Panc1 (cell line): ENCODE measurements at regions not wholly inside any gene's neighbourhood (a gene's known extent, or its start where the extent isn't known, plus 50 kb on each side); places are given as distances from the start of the nearest gene placed in this dataset.

ENCODE experiments used
- ATAC-seq: fragments of 200-7000 bp; cut with Tn5 transposase; 2 replicates; pipeline ENCODE4 v1.9.1; 2020; ENCODE audit warnings: mild to moderate bottlenecking, moderate library complexity
- BruUV-seq: library from RNA; stranded (reverse); fragments of 400-500 nt; replicated peaks from 2 replicates; lab custom pipeline; 2021; lab: Mats Ljungman, UMichigan
- CTCF ChIA-PET: fragments of 300-600 bp; sonication (Branson Sonifier 250); formaldehyde crosslinking; loops from one replicate; lab custom pipeline; 2022; ENCODE audit warnings: antibody characterized with exemption; lab: Charles Lee
- POLR2A ChIA-PET: fragments of 300-600 bp; sonication (Branson Sonifier 250); formaldehyde crosslinking; loops from one replicate; lab custom pipeline; 2022; ENCODE audit warnings: antibody characterized with exemption; lab: Charles Lee
- DNase-seq: peaks from one replicate; pipeline ENCODE4 v3.0.0-alpha.2; 2010; ENCODE audit warnings: low read depth, low spot score
- H3K27ac ChIP-seq: 2 replicates; pipeline ENCODE4 v1.5.1; 2011; ENCODE audit warnings: mild to moderate bottlenecking, low read length, inconsistent platforms
- H3K27me3 ChIP-seq: fragments of 200-500 bp; sonication (Bioruptor generic); 2 replicates; pipeline ENCODE4 v1.6.0; 2014; ENCODE audit warnings: low read length, inconsistent platforms; ENCODE audit not compliant: control insufficient read depth, insufficient read depth
- H3K36me3 ChIP-seq: fragments of 200-500 bp; sonication (Bioruptor generic); 2 replicates; pipeline ENCODE4 v1.5.1; 2014; ENCODE audit warnings: inconsistent platforms, mild to moderate bottlenecking, low read length, moderate library complexity; ENCODE audit not compliant: control insufficient read depth, insufficient read depth
- H3K4me1 ChIP-seq: 2 replicates; pipeline ENCODE4 v1.5.1; 2011; ENCODE audit warnings: inconsistent platforms, mild to moderate bottlenecking, low read length, moderate library complexity; ENCODE audit not compliant: control insufficient read depth, insufficient read depth
- H3K4me3 ChIP-seq, 2 experiments: 2 replicates each; pipeline ENCODE4 v1.5.1; 2011 to 2012; ENCODE audit warnings: low read depth in 2 of 2, low read length in 2 of 2, mild to moderate bottlenecking in 2 of 2, inconsistent platforms in 1 of 2, moderate library complexity in 1 of 2
- H3K9me3 ChIP-seq: fragments of 200-500 bp; sonication (Bioruptor generic); 2 replicates; pipeline ENCODE4 v1.5.1; 2014; ENCODE audit warnings: low read depth, mild to moderate bottlenecking, inconsistent platforms, low read length, moderate library complexity; ENCODE audit not compliant: control insufficient read depth, insufficient read depth
- POLR2AphosphoS5 ChIP-seq: IDR thresholded peaks from 2 replicates; pipeline ENCODE4 v1.6.1; 2012; ENCODE audit warnings: mild to moderate bottlenecking, low read depth, low read length, moderate library complexity
- REST ChIP-seq, 2 experiments: IDR thresholded peaks; 2 replicates each; pipeline ENCODE4 v1.6.1; 2011 to 2012; ENCODE audit warnings: low read depth in 2 of 2, control low read depth in 1 of 2, low read length in 1 of 2, mild to moderate bottlenecking in 1 of 2, moderate library complexity in 1 of 2; ENCODE audit not compliant: insufficient read depth in 1 of 2
- SIN3A ChIP-seq: IDR thresholded peaks from 2 replicates; pipeline ENCODE4 v1.6.1; 2012; ENCODE audit warnings: low read depth, mild to moderate bottlenecking, low read length, moderate library complexity, borderline replicate concordance; ENCODE audit not compliant: insufficient read depth
- TCF7L2 ChIP-seq: IDR thresholded peaks from 2 replicates; pipeline ENCODE4 v1.6.1; 2011; ENCODE audit warnings: mild to moderate bottlenecking, low read depth, low read length, inconsistent platforms
- in situ Hi-C: cut with HindIII; loops from 2 replicates; pipeline ENCODE4 v1.10.0; 2016; ENCODE audit warnings: low sequenced_read_pairs, low pct_unique_long_range_greater_than_20kb
- intact Hi-C: fragments of 100-400 bp; cut with micrococcal nuclease; formaldehyde crosslinking; loops from one replicate; pipeline ENCODE4 v1.10.0; 2022; ENCODE audit not compliant: unreplicated experiment
- TF ChIP-seq, protein P1 (sequence below): fragments of 450-650 bp; IDR thresholded peaks from 2 replicates; pipeline ENCODE4 v1.5.1; 2017; ENCODE audit warnings: mild to moderate bottlenecking

GRCh38 chr12:38161123-38162000 is 155.2 kb upstream of the ALG10B start:
- BruUV-seq: no TSS peak
- Histone ChIP-seq H3K4me1 (no peaks in the 10 kb centered on the region), H3K27ac (no peak overlapping the region), H3K4me3 (no peak overlapping the region), H3K27me3 (no peaks in the 10 kb centered on the region), H3K36me3 (no peaks in the 10 kb centered on the region), H3K9me3 (no peaks in the 10 kb centered on the region)
- in situ Hi-C loops (no loop called here), intact Hi-C loops (no loop called here)
- DNase-seq: no peak
- ChIA-PET POLR2A (no interaction called here), CTCF (no interaction called here)
- 0 out of 2 replicates have a peak, but pooled peaks have one; percentile 24 for ATAC-seq
- no peak for TF ChIP-seq REST (IDR thresholded peaks at IDR 0.05; ENCODE audit: insufficient read depth in 1 of 2, low read depth in 2 of 2, low read length in 1 of 2)
- TF ChIP-seq, protein P1, sequence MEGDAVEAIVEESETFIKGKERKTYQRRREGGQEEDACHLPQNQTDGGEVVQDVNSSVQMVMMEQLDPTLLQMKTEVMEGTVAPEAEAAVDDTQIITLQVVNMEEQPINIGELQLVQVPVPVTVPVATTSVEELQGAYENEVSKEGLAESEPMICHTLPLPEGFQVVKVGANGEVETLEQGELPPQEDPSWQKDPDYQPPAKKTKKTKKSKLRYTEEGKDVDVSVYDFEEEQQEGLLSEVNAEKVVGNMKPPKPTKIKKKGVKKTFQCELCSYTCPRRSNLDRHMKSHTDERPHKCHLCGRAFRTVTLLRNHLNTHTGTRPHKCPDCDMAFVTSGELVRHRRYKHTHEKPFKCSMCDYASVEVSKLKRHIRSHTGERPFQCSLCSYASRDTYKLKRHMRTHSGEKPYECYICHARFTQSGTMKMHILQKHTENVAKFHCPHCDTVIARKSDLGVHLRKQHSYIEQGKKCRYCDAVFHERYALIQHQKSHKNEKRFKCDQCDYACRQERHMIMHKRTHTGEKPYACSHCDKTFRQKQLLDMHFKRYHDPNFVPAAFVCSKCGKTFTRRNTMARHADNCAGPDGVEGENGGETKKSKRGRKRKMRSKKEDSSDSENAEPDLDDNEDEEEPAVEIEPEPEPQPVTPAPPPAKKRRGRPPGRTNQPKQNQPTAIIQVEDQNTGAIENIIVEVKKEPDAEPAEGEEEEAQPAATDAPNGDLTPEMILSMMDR: no peak
- TF ChIP-seq TCF7L2: no peak

DNA sequence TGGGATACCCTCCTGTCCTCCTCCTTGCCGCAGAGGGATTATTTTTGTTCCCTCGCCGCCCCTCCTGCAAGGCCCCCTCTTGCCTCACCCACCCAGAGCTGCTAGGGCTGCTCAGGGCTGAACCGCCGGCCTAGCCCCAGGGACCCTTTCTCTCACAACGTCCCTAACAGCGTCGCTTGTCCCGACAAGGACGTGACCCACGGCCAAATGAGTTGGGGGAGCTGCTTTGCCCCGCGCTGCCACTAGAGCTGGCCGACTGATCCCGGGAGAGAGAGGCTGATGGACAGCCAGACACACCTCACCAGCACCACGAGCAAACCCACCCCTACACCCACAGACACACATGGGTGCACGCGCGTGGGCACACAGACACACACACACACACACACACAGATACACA is 154.6 kb upstream of the ALG10B start:
- TF ChIP-seq REST (IDR thresholded peaks at IDR 0.05; ENCODE audit: insufficient read depth in 1 of 2, low read depth in 2 of 2, low read length in 1 of 2) (no peak), TCF7L2 (no peak), POLR2AphosphoS5 (no peak), SIN3A (no peak)
- TF ChIP-seq, protein P1: no peak
- no peaks in the 10 kb centered on the region for H3K27me3 ChIP-seq
- no TSS peak for BruUV-seq
- in situ Hi-C loops (no loop called here), intact Hi-C loops (no loop called here)
- no peaks in the 10 kb centered on the region for H3K9me3 ChIP-seq
- POLR2A ChIA-PET: no interaction called here
- no peak overlapping the region for H3K4me3 ChIP-seq
- H3K36me3 ChIP-seq: no peaks in the 10 kb centered on the region
- DNase-seq (no peak), ATAC-seq (no peak)
- CTCF ChIA-PET: no interaction called here
- no peak overlapping the region for H3K27ac ChIP-seq
- H3K4me1 ChIP-seq: no peaks in the 10 kb centered on the region
